OCI-LY7 (cell line): ENCODE measurements at regions not wholly inside any gene's neighbourhood (a gene's known extent, or its start where the extent isn't known, plus 50 kb on each side); places are given as distances from the start of the nearest gene placed in this dataset.

Experiments
- BruUV-seq: library from RNA; stranded (reverse); fragments of 400-500 nt; replicated peaks from 2 replicates; lab custom pipeline; 2021; lab: Mats Ljungman, UMichigan
- CTCF ChIA-PET: fragments of 300-600 bp; sonication (Branson Sonifier 250); formaldehyde crosslinking; loops from one replicate; lab custom pipeline; 2022; ENCODE audit warnings: antibody characterized with exemption; ENCODE audit not compliant: unreplicated experiment; lab: Charles Lee
- POLR2A ChIA-PET: fragments of 300-600 bp; sonication (Branson Sonifier 250); formaldehyde crosslinking; loops from one replicate; lab custom pipeline; 2022; ENCODE audit warnings: antibody characterized with exemption; lab: Charles Lee
- DNase-seq: peaks from one replicate; pipeline ENCODE4 v3.0.0-alpha.2; 2015; ENCODE audit warnings: low spot score
- H2AFZ ChIP-seq: fragments of 200-600 bp; sonication (generic), shearing (Covaris generic); 2 replicates; pipeline ENCODE4 v1.6.1; 2014; ENCODE audit warnings: mild to moderate bottlenecking, antibody characterized with exemption, low read length, moderate library complexity
- H3K27ac ChIP-seq: fragments of 200-600 bp; sonication (generic); 2 replicates; pipeline ENCODE4 v1.5.1; 2014; ENCODE audit warnings: mixed run types, low read depth, mild to moderate bottlenecking, moderate library complexity, low read length, inconsistent platforms; ENCODE audit not compliant: poor library complexity, severe bottlenecking
- H3K36me3 ChIP-seq: fragments of 200-600 bp; sonication (generic); 2 replicates; pipeline ENCODE4 v1.6.1; 2014; ENCODE audit warnings: mild to moderate bottlenecking, antibody characterized with exemption, low read length, moderate library complexity, mixed read lengths; ENCODE audit not compliant: insufficient read depth
- H3K4me1 ChIP-seq: fragments of 200-600 bp; sonication (generic); 2 replicates; pipeline ENCODE4 v1.5.1; 2014; ENCODE audit warnings: mild to moderate bottlenecking, low read length; ENCODE audit not compliant: insufficient read depth, poor library complexity, severe bottlenecking
- H3K4me2 ChIP-seq: fragments of 200-600 bp; sonication (generic); 2 replicates; pipeline ENCODE4 v1.6.1; 2014; ENCODE audit warnings: mild to moderate bottlenecking, low read length
- H3K4me3 ChIP-seq: fragments of 200-600 bp; sonication (generic); 2 replicates; pipeline ENCODE4 v1.5.1; 2014; ENCODE audit warnings: mild to moderate bottlenecking, low read depth, low read length; ENCODE audit not compliant: poor library complexity, severe bottlenecking
- H3K79me2 ChIP-seq: fragments of 200-600 bp; sonication (generic); 2 replicates; pipeline ENCODE4 v1.6.1; 2016; ENCODE audit warnings: low read depth, mild to moderate bottlenecking, low read length, moderate library complexity, mixed read lengths; ENCODE audit not compliant: insufficient read depth
- H3K9me2 ChIP-seq: fragments of 200-600 bp; sonication (generic); 2 replicates; pipeline ENCODE4 v1.6.1; 2016; ENCODE audit warnings: mild to moderate bottlenecking, low read length, mixed read lengths; ENCODE audit not compliant: insufficient read depth
- H3K9me3 ChIP-seq: fragments of 200-600 bp; sonication (generic); 2 replicates; pipeline ENCODE4 v1.6.1; 2014; ENCODE audit warnings: mild to moderate bottlenecking, mixed run types, low read length, mixed read lengths
- H4K20me1 ChIP-seq: fragments of 200-600 bp; sonication (generic); 2 replicates; pipeline ENCODE4 v1.6.1; 2014; ENCODE audit warnings: mild to moderate bottlenecking, antibody characterized with exemption, low read length, moderate library complexity, mixed read lengths; ENCODE audit not compliant: insufficient read depth
- CTCF ChIP-seq: fragments of 200-600 bp; sonication (generic); conservative IDR thresholded peaks from 2 replicates; pipeline ENCODE4 v1.5.1; 2014; ENCODE audit warnings: mild to moderate bottlenecking, antibody characterized with exemption, low read length, moderate library complexity, mixed read lengths
- EZH2phosphoT487 ChIP-seq: fragments of 200-600 bp; sonication (generic); IDR thresholded peaks from 2 replicates; pipeline ENCODE4 v1.6.1; 2018; ENCODE audit warnings: low read depth, borderline replicate concordance, mild to moderate bottlenecking, mixed run types, antibody characterized with exemption, low read length, moderate library complexity, mixed read lengths
- intact Hi-C: fragments of 100-400 bp; cut with micrococcal nuclease; formaldehyde crosslinking; loops from one replicate; pipeline ENCODE4 v1.10.0; 2022; ENCODE audit not compliant: unreplicated experiment

DNA sequence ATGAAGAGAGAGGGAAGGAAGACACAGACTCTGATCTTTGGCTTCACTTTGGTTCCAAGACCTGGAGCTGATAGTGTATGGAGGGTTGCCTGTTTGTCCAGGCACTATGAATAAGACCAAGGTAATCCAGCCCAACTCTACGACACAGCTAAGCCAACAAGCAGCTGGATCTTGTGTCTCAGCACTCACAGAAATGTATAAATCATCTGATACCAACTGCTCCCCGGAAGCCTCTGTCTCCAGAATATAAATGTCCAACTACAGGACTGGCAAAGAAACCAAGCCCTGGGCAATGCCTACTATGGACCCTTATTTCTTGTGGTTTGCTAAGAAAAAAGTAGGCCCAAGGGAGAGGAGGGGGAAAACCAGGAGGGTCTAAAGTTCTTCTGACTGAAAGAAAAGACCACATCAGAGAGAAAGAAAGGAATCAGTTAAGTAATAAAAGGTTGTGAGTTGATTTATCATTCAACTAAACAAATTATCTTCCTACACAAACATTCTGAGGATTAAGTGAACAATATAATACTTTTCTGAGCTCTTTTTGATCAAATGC, 204.0 kb downstream of the DAD1 start:
- H4K20me1 ChIP-seq, result no peaks in the 10 kb centered on the region
- no TSS peak for BruUV-seq
- no peak for DNase-seq
- no peak for TF ChIP-seq EZH2phosphoT487
- no peak for TF ChIP-seq CTCF
- no peaks in the 10 kb centered on the region for H3K9me2 ChIP-seq
- peaks cover 89% of the 10 kb centered on the region for H3K4me1 ChIP-seq
- H3K79me2 ChIP-seq, result no peaks in the 10 kb centered on the region
- CTCF ChIA-PET, result interaction anchor here (0.9 to 1.2 kb wide), 3 partner anchors 10 to 172 kb away, joined by 3 read pairs; no protein-coding TSS in a partner anchor
- H3K27ac ChIP-seq, result no peak overlapping the region
- peak overlapping the region; percentile 48; the same call in 1 of the 2 replicates for H3K4me2 ChIP-seq
- H3K4me3 ChIP-seq, result no peak overlapping the region
- POLR2A ChIA-PET, result interaction anchor here (0.6 to 2.2 kb wide), 9 partner anchors 43 to 381 kb away, joined by 3 to 8 read pairs (median 4); partner anchors contain the start of gene OXA1L
- no peaks in the 10 kb centered on the region for H3K36me3 ChIP-seq
- no peaks in the 10 kb centered on the region for H3K9me3 ChIP-seq
- peak overlapping the region; percentile 95 for H2AFZ ChIP-seq
- intact Hi-C loops, result no loop called here

DNA sequence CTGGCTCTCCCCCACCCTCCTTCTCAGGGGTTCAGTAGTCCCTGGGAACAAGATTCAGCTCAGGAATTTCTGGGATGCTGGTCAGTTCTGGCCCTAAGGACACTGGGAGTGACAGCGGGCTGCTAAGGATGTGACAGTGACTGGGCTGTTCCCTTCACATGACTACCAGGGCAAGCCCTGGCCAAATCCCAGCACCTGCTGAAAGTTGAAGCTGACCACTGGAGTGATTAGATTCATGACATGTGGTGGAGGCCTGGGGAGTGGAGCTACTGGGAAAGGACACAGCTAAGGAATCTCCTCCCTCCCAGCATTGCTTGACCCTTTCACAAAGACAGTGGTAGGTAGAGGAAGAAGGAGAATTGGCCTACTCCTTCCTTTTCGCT, 204.9 kb downstream of the DAD1 start:
- Histone ChIP-seq H3K36me3 (no peaks in the 10 kb centered on the region), H3K27ac (no peak overlapping the region), H3K9me2 (no peaks in the 10 kb centered on the region), H3K79me2 (no peaks in the 10 kb centered on the region), H2AFZ (peak overlapping the region; percentile 95), H4K20me1 (no peaks in the 10 kb centered on the region), H3K9me3 (no peaks in the 10 kb centered on the region), H3K4me3 (no peak overlapping the region), H3K4me1 (peaks cover 81% of the 10 kb centered on the region), H3K4me2 (peak overlapping the region; percentile 43)
- CTCF ChIA-PET, result interaction anchor here (0.9 kb wide), 2 partner anchors 173 to 176 kb away, joined by 3 read pairs; no protein-coding TSS in a partner anchor
- intact Hi-C loops, result no loop called here
- DNase-seq, result no peak
- TF ChIP-seq EZH2phosphoT487 (no peak), CTCF (no peak)
- POLR2A ChIA-PET, result interaction anchor here (0.6 to 2.2 kb wide), 11 partner anchors 10 to 382 kb away, joined by 3 to 7 read pairs (median 3); partner anchors contain the start of gene OXA1L
- no TSS peak for BruUV-seq

DNA sequence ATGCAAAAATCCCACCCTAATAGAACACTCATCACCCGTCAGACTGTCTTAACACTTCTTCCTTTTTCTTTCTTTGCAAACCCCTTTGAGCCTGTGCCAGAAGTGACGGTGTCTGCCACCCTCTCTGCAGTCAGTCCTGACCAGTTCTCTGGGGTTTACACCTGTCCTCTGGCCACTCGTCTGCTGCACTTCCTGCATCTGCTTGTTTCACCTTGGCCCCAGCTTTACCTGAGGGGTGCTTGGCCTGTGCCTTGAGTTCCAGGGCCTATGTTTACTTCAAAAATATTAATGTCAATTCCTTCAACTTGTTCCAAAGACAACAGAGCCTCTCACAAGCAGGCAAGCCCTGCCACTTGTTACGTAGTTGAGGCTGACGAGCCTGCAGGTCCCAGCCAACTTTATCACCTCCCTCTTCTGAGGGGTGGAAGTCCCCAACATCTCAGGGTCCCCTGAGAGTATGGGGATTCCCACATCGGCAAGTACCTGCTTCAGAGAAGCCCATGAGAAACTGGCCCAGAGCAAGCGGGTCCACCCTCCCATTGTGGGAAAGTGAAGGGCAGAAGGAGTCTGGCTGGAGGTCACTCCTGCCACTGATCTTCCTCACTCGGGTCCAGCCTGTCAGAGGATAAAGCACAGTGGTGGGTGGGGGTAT, 205.4 kb downstream of the DAD1 start:
- Histone ChIP-seq H3K27ac (no peak overlapping the region), H3K36me3 (no peaks in the 10 kb centered on the region), H3K4me1 (peaks cover 77% of the 10 kb centered on the region), H2AFZ (peak overlapping the region; percentile 95), H3K4me3 (no peak overlapping the region), H4K20me1 (no peaks in the 10 kb centered on the region), H3K79me2 (no peaks in the 10 kb centered on the region), H3K9me3 (no peaks in the 10 kb centered on the region), H3K4me2 (peak overlapping the region; percentile 43), H3K9me2 (no peaks in the 10 kb centered on the region)
- intact Hi-C loops, result no loop called here
- POLR2A ChIA-PET, result interaction anchor here (0.6 to 2.2 kb wide), 10 partner anchors 9 to 187 kb away, joined by 3 to 7 read pairs (median 3); no protein-coding TSS in a partner anchor
- no peak for TF ChIP-seq CTCF
- no peak for TF ChIP-seq EZH2phosphoT487
- CTCF ChIA-PET, result interaction anchor here (0.9 kb wide), 1 partner anchor 177 kb away, joined by 3 read pairs; no protein-coding TSS in a partner anchor
- no TSS peak for BruUV-seq
- peak; percentile 46 for DNase-seq
